Breast epithelium (tissue), 4 donors: ENCODE measurements at regions not wholly inside any gene's neighbourhood (a gene's known extent, or its start where the extent isn't known, plus 50 kb on each side); places are given as distances from the start of the nearest gene placed in this dataset.

ENCODE experiments used
- DNase-seq, 2 donors: peaks; one replicate each; pipeline ENCODE4 v3.0.0-alpha.2; 2019; ENCODE audit warnings: low spot score in 2 of 2
- H3K27ac ChIP-seq, 2 donors: fragments of 200-600 bp; sonication (generic) in 1 of 2; one replicate each; pipeline ENCODE4 v1.5.1; 2016 to 2019; ENCODE audit warnings: mild to moderate bottlenecking in 1 of 2
- H3K27me3 ChIP-seq, 2 donors: fragments of 200-600 bp; sonication (generic) in 1 of 2; one replicate each; pipeline versions ENCODE4 v1.5.1 to v1.6.0; 2017 to 2019; ENCODE audit warnings: control low read depth in 1 of 2, mild to moderate bottlenecking in 1 of 2
- H3K36me3 ChIP-seq: fragments of 200-600 bp; one replicate; pipeline ENCODE4 v1.5.1; 2019
- H3K4me1 ChIP-seq, 2 donors: fragments of 200-600 bp; sonication (generic); one replicate each; pipeline ENCODE4 v1.5.1; 2016 to 2019; ENCODE audit warnings: control low read depth in 1 of 2
- H3K4me3 ChIP-seq, 3 donors: fragments of 200-600 bp; sonication (generic); 1 replicate in 2 of 3; 2 replicates in 1 of 3; pipeline ENCODE4 v1.5.1; 2016 to 2019; ENCODE audit warnings: mild to moderate bottlenecking in 3 of 3, moderate library complexity in 2 of 3
- H3K9me3 ChIP-seq, 2 donors: fragments of 200-600 bp; sonication (generic) in 1 of 2; one replicate each; pipeline ENCODE4 v1.5.1; 2016 to 2019; ENCODE audit warnings: control low read depth in 1 of 2
- CTCF ChIP-seq, 3 donors: fragments of 450-650 bp; IDR thresholded peaks; one replicate each; pipeline ENCODE4 v1.5.1; 2016 to 2017; ENCODE audit warnings: antibody characterized with exemption in 3 of 3, mild to moderate bottlenecking in 3 of 3, moderate library complexity in 3 of 3
- POLR2A ChIP-seq: fragments of 450-650 bp; IDR thresholded peaks from one replicate; pipeline ENCODE4 v1.6.1; 2016; ENCODE audit warnings: antibody characterized with exemption, mild to moderate bottlenecking, moderate library complexity
- POLR2AphosphoS5 ChIP-seq, 3 donors: sonication (generic); formaldehyde crosslinking; IDR thresholded peaks; one replicate each; pipeline ENCODE4 v1.6.1; 2017; ENCODE audit warnings: antibody characterized with exemption in 3 of 3
- intact Hi-C: fragments of 100-400 bp; cut with DNase I; formaldehyde crosslinking; loops from one replicate; pipeline ENCODE4 v1.15.1; 2023; ENCODE audit warnings: low total_unique reads

DNA sequence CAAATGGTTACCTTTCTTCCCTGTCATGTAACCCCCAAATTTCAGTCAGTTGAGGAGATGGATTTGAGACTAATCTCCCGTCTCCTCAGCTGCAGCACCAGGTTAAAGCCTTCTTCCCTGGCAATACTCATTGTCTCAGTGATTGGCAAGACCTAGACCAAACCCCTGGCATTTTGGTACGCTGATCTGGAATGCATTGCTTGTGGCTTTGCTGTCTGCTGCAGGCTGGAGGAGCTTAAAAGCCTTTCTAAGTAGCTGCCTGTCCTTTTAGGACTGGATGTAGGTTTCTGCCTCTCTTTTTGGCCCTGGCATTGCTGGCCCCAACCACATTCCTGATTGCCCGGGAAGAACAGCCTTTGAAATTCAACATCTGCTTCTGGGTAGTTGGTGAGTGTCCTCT lies 729.6 kb upstream of the GJE1 start:
- DNase-seq, result no peak
- intact Hi-C loops, result no loop called here
- TF ChIP-seq CTCF (IDR thresholded peaks at IDR 0.05) (no peak), POLR2AphosphoS5 (IDR thresholded peaks at IDR 0.05) (no peak), POLR2A (no peak)
- Histone ChIP-seq H3K4me3 (no peak overlapping the region), H3K9me3 (peaks cover 0 to 6% of the 10 kb centered on the region in 2 donors), H3K27me3 (no peaks in the 10 kb centered on the region), H3K27ac (no peak overlapping the region), H3K36me3 (no peaks in the 10 kb centered on the region), H3K4me1 (no peaks in the 10 kb centered on the region)

GRCh38 chr6:141402489-141402888 lies 730.2 kb upstream of the GJE1 start:
- Histone ChIP-seq H3K4me1 (no peaks in the 10 kb centered on the region), H3K36me3 (no peaks in the 10 kb centered on the region), H3K27me3 (no peaks in the 10 kb centered on the region), H3K9me3 (no peaks in the 10 kb centered on the region), H3K27ac (no peak overlapping the region), H3K4me3 (no peak overlapping the region)
- no peak for TF ChIP-seq POLR2A
- intact Hi-C loops, result no loop called here
- DNase-seq, result no peak

DNA sequence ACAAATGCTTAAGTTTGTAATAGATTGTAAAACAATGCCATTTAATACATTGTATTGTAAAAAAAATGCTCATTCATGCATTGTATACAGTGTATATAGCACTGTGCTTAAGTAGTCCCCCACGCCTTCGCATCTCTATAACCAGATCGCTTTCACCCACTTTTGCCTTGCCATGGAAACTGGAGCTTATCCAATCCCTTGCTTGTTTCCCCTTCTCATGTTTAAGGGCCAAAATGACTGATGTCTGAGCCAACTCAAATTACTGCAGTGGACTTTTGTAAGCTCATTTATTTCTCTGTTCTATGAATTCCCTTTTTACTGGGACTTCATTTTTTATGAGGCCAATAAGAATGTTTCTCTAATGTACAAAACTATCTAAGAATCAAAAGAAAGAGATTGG lies 730.9 kb upstream of the GJE1 start:
- Histone ChIP-seq H3K27me3 (no peaks in the 10 kb centered on the region), H3K9me3 (no peaks in the 10 kb centered on the region), H3K36me3 (no peaks in the 10 kb centered on the region), H3K4me1 (no peaks in the 10 kb centered on the region), H3K4me3 (no peak overlapping the region), H3K27ac (no peak overlapping the region)
- intact Hi-C loops, result no loop called here
- TF ChIP-seq CTCF (IDR thresholded peaks at IDR 0.05), result no peak
- TF ChIP-seq POLR2A, result no peak
- no peak for TF ChIP-seq POLR2AphosphoS5 (IDR thresholded peaks at IDR 0.05)
- no peak for DNase-seq

GRCh38 chr6:141401168-141401567 lies 731.6 kb upstream of the GJE1 start:
- H3K4me3 ChIP-seq, result no peak overlapping the region
- H3K36me3 ChIP-seq, result no peaks in the 10 kb centered on the region
- no peaks in the 10 kb centered on the region for H3K9me3 ChIP-seq
- H3K4me1 ChIP-seq, result no peaks in the 10 kb centered on the region
- intact Hi-C loops, result no loop called here
- DNase-seq, result no peak
- H3K27ac ChIP-seq, result no peak overlapping the region
- TF ChIP-seq POLR2AphosphoS5 (IDR thresholded peaks at IDR 0.05) (peak in 1 of 3 donors; percentile 72), POLR2A (no peak), CTCF (IDR thresholded peaks at IDR 0.05) (no peak)
- H3K27me3 ChIP-seq, result no peaks in the 10 kb centered on the region

DNA sequence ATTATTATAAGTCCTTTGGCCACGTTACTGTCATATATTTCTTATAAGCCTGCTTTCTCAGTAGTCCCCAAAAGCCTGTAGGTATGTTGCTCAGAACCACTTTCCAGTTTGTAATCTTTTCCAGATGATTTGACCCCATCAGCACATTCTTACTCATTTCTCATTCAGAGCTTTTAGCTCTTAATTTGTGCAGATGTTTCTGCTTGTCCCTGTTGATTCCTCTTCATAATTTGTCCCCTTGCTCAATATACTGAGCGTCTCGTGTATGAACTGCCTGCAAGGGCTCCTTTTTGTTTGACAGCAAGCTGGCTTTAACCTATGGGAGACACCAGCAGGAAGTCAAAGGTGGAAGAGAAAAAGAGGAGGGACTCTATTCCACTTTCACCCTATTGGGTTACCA lies 733.8 kb upstream of the GJE1 start:
- no peak overlapping the region for H3K27ac ChIP-seq
- H3K27me3 ChIP-seq, result no peaks in the 10 kb centered on the region
- intact Hi-C loops, result no loop called here
- no peaks in the 10 kb centered on the region for H3K4me1 ChIP-seq
- no peak overlapping the region for H3K4me3 ChIP-seq
- H3K9me3 ChIP-seq, result no peaks in the 10 kb centered on the region
- H3K36me3 ChIP-seq, result no peaks in the 10 kb centered on the region
- DNase-seq, result no peak
- no peak for TF ChIP-seq POLR2A
- TF ChIP-seq POLR2AphosphoS5 (IDR thresholded peaks at IDR 0.05), result no peak
- TF ChIP-seq CTCF (IDR thresholded peaks at IDR 0.05), result no peak

- intact Hi-C loops, result no loop called here
- Histone ChIP-seq H3K9me3 (no peaks in the 10 kb centered on the region), H3K4me3 (no peak overlapping the region), H3K4me1 (no peaks in the 10 kb centered on the region), H3K27me3 (no peaks in the 10 kb centered on the region), H3K36me3 (no peaks in the 10 kb centered on the region), H3K27ac (no peak overlapping the region)
- DNase-seq, result no peak
- no peak for TF ChIP-seq POLR2A
- no peak for TF ChIP-seq CTCF (IDR thresholded peaks at IDR 0.05)
- no peak for TF ChIP-seq POLR2AphosphoS5 (IDR thresholded peaks at IDR 0.05)
These were observed 737.2 kb upstream of the GJE1 start for GRCh38 chr6:141395443-141396008.
